ENCODE measurements at regions not wholly inside any gene's neighbourhood (a gene's known extent, or its start where the extent isn't known, plus 50 kb on each side); places are given as distances from the start of the nearest gene placed in this dataset.
"Not testable (repeated sequence)": the region's sequence is repeated elsewhere in the genome, so short reads cannot be mapped to it uniquely, and the experiment has no call there.

- Histone ChIP-seq H2BK5ac (ENCODE audit: low read length) (no peak overlapping the region), H4K8ac (ENCODE audit: low read depth, low read length) (no peak overlapping the region), H3K9me3 (replicated peaks in 1 of 2; ENCODE audit: control insufficient read depth in 2 of 2, insufficient read depth in 1 of 2, low read depth in 1 of 2, low read length in 2 of 2) (no peaks in the 10 kb centered on the region), H3K4ac (ENCODE audit: low read length) (no peak overlapping the region), H3K36me3 (replicated peaks in 1 of 2; ENCODE audit: control insufficient read depth in 2 of 2, insufficient read depth in 2 of 2, low read length in 2 of 2) (no peaks in the 10 kb centered on the region), H3K18ac (ENCODE audit: low read length) (no peak overlapping the region), H3K4me1 (ENCODE audit: control insufficient read depth in 2 of 2, insufficient read depth in 1 of 2, low read depth in 1 of 2, low read length in 2 of 2) (no peaks in the 10 kb centered on the region), H3K9ac (ENCODE audit: low read depth, low read length, poor library complexity) (no peak overlapping the region), H3K27me3 (ENCODE audit: control insufficient read depth in 3 of 3, insufficient read depth in 3 of 3, low read depth in 1 of 3, low read length in 3 of 3) (no peaks in the 10 kb centered on the region), H3K4me3 (ENCODE audit: low read length in 2 of 2) (no peak overlapping the region), H2AK5ac (ENCODE audit: low read depth, low read length) (no peak overlapping the region), H2BK15ac (ENCODE audit: low read length) (no peak overlapping the region), H4K91ac (ENCODE audit: low read depth, low read length, poor library complexity) (no peak overlapping the region), H3K14ac (ENCODE audit: low read length) (no peak overlapping the region), H3K23ac (ENCODE audit: low read depth, low read length, poor library complexity) (no peak overlapping the region), H2BK120ac (ENCODE audit: low read depth, low read length) (no peak overlapping the region), H2AFZ (ENCODE audit: low read length) (no peak overlapping the region), H3K27ac (replicated peaks; ENCODE audit: low read length) (no peak overlapping the region), H3K79me1 (ENCODE audit: low read depth, low read length) (no peaks in the 10 kb centered on the region), H3K4me2 (ENCODE audit: insufficient read depth, low read length, poor library complexity, severe bottlenecking) (no peak overlapping the region), H2BK12ac (ENCODE audit: low read length) (no peak overlapping the region)
- no CpG with 5 or more reads among the region's 2 CpGs for WGBS, 2 donors (ENCODE audit: extremely low coverage in 2 of 2, insufficient read length in 2 of 2, insufficient replicate concordance in 1 of 2)
- no peak for DNase-seq (ENCODE audit: low spot score)
These were observed 156.4 kb upstream of the ANKFN1 start for GRCh38 chr17:55996826-55997225.

- H3K27me3 ChIP-seq (ENCODE audit: control insufficient read depth in 3 of 3, insufficient read depth in 3 of 3, low read depth in 1 of 3, low read length in 3 of 3): no peaks in the 10 kb centered on the region
- no peak overlapping the region for H3K4me3 ChIP-seq (ENCODE audit: low read length in 2 of 2)
- H3K9me3 ChIP-seq (replicated peaks in 1 of 2; ENCODE audit: control insufficient read depth in 2 of 2, insufficient read depth in 1 of 2, low read depth in 1 of 2, low read length in 2 of 2): no peaks in the 10 kb centered on the region
- no peak for DNase-seq (ENCODE audit: low spot score)
- no peak overlapping the region for H3K4me2 ChIP-seq (ENCODE audit: insufficient read depth, low read length, poor library complexity, severe bottlenecking)
- H2BK12ac ChIP-seq (ENCODE audit: low read length): no peak overlapping the region
- H3K79me1 ChIP-seq (ENCODE audit: low read depth, low read length): no peaks in the 10 kb centered on the region
- H2BK120ac ChIP-seq (ENCODE audit: low read depth, low read length): no peak overlapping the region
- H2BK5ac ChIP-seq (ENCODE audit: low read length): no peak overlapping the region
- H3K36me3 ChIP-seq (replicated peaks in 1 of 2; ENCODE audit: control insufficient read depth in 2 of 2, insufficient read depth in 2 of 2, low read length in 2 of 2): no peaks in the 10 kb centered on the region
- H2BK15ac ChIP-seq (ENCODE audit: low read length): no peak overlapping the region
- no peak overlapping the region for H3K18ac ChIP-seq (ENCODE audit: low read length)
- H3K9ac ChIP-seq (ENCODE audit: low read depth, low read length, poor library complexity): no peak overlapping the region
- no peak overlapping the region for H3K4ac ChIP-seq (ENCODE audit: low read length)
- no peak overlapping the region for H2AK5ac ChIP-seq (ENCODE audit: low read depth, low read length)
- no peak overlapping the region for H4K91ac ChIP-seq (ENCODE audit: low read depth, low read length, poor library complexity)
- no peak overlapping the region for H3K27ac ChIP-seq (replicated peaks; ENCODE audit: low read length)
- H2AFZ ChIP-seq (ENCODE audit: low read length): no peak overlapping the region
- H3K23ac ChIP-seq (ENCODE audit: low read depth, low read length, poor library complexity): no peak overlapping the region
- WGBS, 2 donors (ENCODE audit: extremely low coverage in 2 of 2, insufficient read length in 2 of 2, insufficient replicate concordance in 1 of 2): no CpG with 5 or more reads among the region's 3 CpGs
- no peaks in the 10 kb centered on the region for H3K4me1 ChIP-seq (ENCODE audit: control insufficient read depth in 2 of 2, insufficient read depth in 1 of 2, low read depth in 1 of 2, low read length in 2 of 2)
- H4K8ac ChIP-seq (ENCODE audit: low read depth, low read length): no peak overlapping the region
- no peak overlapping the region for H3K14ac ChIP-seq (ENCODE audit: low read length)
These were observed 152.9 kb upstream of the ANKFN1 start for GRCh38 chr17:56000411-56000810.

- H2BK15ac ChIP-seq (ENCODE audit: low read length); H3K4me2 ChIP-seq (ENCODE audit: insufficient read depth, low read length, poor library complexity, severe bottlenecking); H2AFZ ChIP-seq (ENCODE audit: low read length); H4K8ac ChIP-seq (ENCODE audit: low read depth, low read length); DNase-seq (ENCODE audit: low spot score); H3K27ac ChIP-seq (replicated peaks; ENCODE audit: low read length); H3K36me3 ChIP-seq (replicated peaks in 1 of 2; ENCODE audit: control insufficient read depth in 2 of 2, insufficient read depth in 2 of 2, low read length in 2 of 2); H3K23ac ChIP-seq (ENCODE audit: low read depth, low read length, poor library complexity); H3K4ac ChIP-seq (ENCODE audit: low read length); H3K79me1 ChIP-seq (ENCODE audit: low read depth, low read length); H3K27me3 ChIP-seq (ENCODE audit: control insufficient read depth in 3 of 3, insufficient read depth in 3 of 3, low read depth in 1 of 3, low read length in 3 of 3); H3K9me3 ChIP-seq (replicated peaks in 1 of 2; ENCODE audit: control insufficient read depth in 2 of 2, insufficient read depth in 1 of 2, low read depth in 1 of 2, low read length in 2 of 2); H2AK5ac ChIP-seq (ENCODE audit: low read depth, low read length); H2BK12ac ChIP-seq (ENCODE audit: low read length); H3K18ac ChIP-seq (ENCODE audit: low read length); H3K9ac ChIP-seq (ENCODE audit: low read depth, low read length, poor library complexity); H2BK5ac ChIP-seq (ENCODE audit: low read length); H4K91ac ChIP-seq (ENCODE audit: low read depth, low read length, poor library complexity); H2BK120ac ChIP-seq (ENCODE audit: low read depth, low read length); H3K4me3 ChIP-seq (ENCODE audit: low read length in 2 of 2); H3K14ac ChIP-seq (ENCODE audit: low read length); H3K4me1 ChIP-seq (ENCODE audit: control insufficient read depth in 2 of 2, insufficient read depth in 1 of 2, low read depth in 1 of 2, low read length in 2 of 2): not testable (repeated sequence)
- no CpG with 5 or more reads among the region's 8 CpGs for WGBS, 2 donors (ENCODE audit: extremely low coverage in 2 of 2, insufficient read length in 2 of 2, insufficient replicate concordance in 1 of 2)
These were observed 150.6 kb upstream of the ANKFN1 start for GRCh38 chr17:56002656-56003055.

- WGBS, 2 donors (ENCODE audit: extremely low coverage in 2 of 2, insufficient read length in 2 of 2, insufficient replicate concordance in 1 of 2): no CpG with 5 or more reads among the region's 5 CpGs
These were observed 143.3 kb upstream of the ANKFN1 start for GRCh38 chr17:56009795-56010651.

More at GRCh38 chr17:56009795-56010651, 143.3 kb upstream of the ANKFN1 start:
- H2AK5ac ChIP-seq (ENCODE audit: low read depth, low read length): no peak overlapping the region
- H3K4me1 ChIP-seq (ENCODE audit: control insufficient read depth in 2 of 2, insufficient read depth in 1 of 2, low read depth in 1 of 2, low read length in 2 of 2): peaks cover 0 to 12% of the 10 kb centered on the region in 2 donors
- peak overlapping the region; percentile 23 for H3K4me2 ChIP-seq (ENCODE audit: insufficient read depth, low read length, poor library complexity, severe bottlenecking)
- H2BK12ac ChIP-seq (ENCODE audit: low read length): no peak overlapping the region
- H3K14ac ChIP-seq (ENCODE audit: low read length): no peak overlapping the region
- H3K9ac ChIP-seq (ENCODE audit: low read depth, low read length, poor library complexity): peak overlapping the region; percentile 44
- no peak overlapping the region for H2AFZ ChIP-seq (ENCODE audit: low read length)
- H3K9me3 ChIP-seq (replicated peaks in 1 of 2; ENCODE audit: control insufficient read depth in 2 of 2, insufficient read depth in 1 of 2, low read depth in 1 of 2, low read length in 2 of 2): peaks cover 0 to 3% of the 10 kb centered on the region in 2 donors
- H3K18ac ChIP-seq (ENCODE audit: low read length): peak overlapping the region; percentile 19
- no peaks in the 10 kb centered on the region for H3K79me1 ChIP-seq (ENCODE audit: low read depth, low read length)
- peak overlapping the region; percentile 66 for H2BK5ac ChIP-seq (ENCODE audit: low read length)
- H4K91ac ChIP-seq (ENCODE audit: low read depth, low read length, poor library complexity): no peak overlapping the region
- H3K36me3 ChIP-seq (replicated peaks in 1 of 2; ENCODE audit: control insufficient read depth in 2 of 2, insufficient read depth in 2 of 2, low read length in 2 of 2): no peaks in the 10 kb centered on the region
- DNase-seq (ENCODE audit: low spot score): peak; percentile 43
- no peak overlapping the region for H3K4me3 ChIP-seq (ENCODE audit: low read length in 2 of 2)
- H3K27me3 ChIP-seq (ENCODE audit: control insufficient read depth in 3 of 3, insufficient read depth in 3 of 3, low read depth in 1 of 3, low read length in 3 of 3): no peaks in the 10 kb centered on the region
- H3K23ac ChIP-seq (ENCODE audit: low read depth, low read length, poor library complexity): no peak overlapping the region
- no peak overlapping the region for H2BK120ac ChIP-seq (ENCODE audit: low read depth, low read length)
- H4K8ac ChIP-seq (ENCODE audit: low read depth, low read length): no peak overlapping the region
- H3K27ac ChIP-seq (replicated peaks; ENCODE audit: low read length): peak overlapping the region; percentile 78
- no peak overlapping the region for H2BK15ac ChIP-seq (ENCODE audit: low read length)
- H3K4ac ChIP-seq (ENCODE audit: low read length): no peak overlapping the region

Measured in neuronal stem cell (in vitro differentiated cells).